Gastroesophageal sphincter (tissue), 4 donors: ENCODE measurements at regions not wholly inside any gene's neighbourhood (a gene's known extent, or its start where the extent isn't known, plus 50 kb on each side); places are given as distances from the start of the nearest gene placed in this dataset.

Experiments
- ATAC-seq: fragments of 150-250 bp; one replicate; pipeline ENCODE4 v1.9.1; 2016; ENCODE audit warnings: mild to moderate bottlenecking, moderate library complexity
- H3K27ac ChIP-seq, 4 donors: fragments of 200-600 bp; sonication (generic) in 3 of 4; 1 replicate in 3 of 4; 2 replicates in 1 of 4; pipeline ENCODE4 v1.5.1; 2016 to 2019
- H3K27me3 ChIP-seq: fragments of 200-600 bp; sonication (generic); one replicate; pipeline ENCODE4 v1.5.1; 2019
- H3K36me3 ChIP-seq, 2 donors: fragments of 200-600 bp; sonication (generic); one replicate each; pipeline ENCODE4 v1.5.1; 2019; ENCODE audit warnings: control low read depth in 1 of 2
- H3K4me1 ChIP-seq, 3 donors: fragments of 200-600 bp; sonication (generic); 1 replicate in 2 of 3; 2 replicates in 1 of 3; pipeline ENCODE4 v1.5.1; 2016 to 2019; ENCODE audit warnings: control low read depth in 2 of 3
- H3K4me3 ChIP-seq, 2 donors: fragments of 200-600 bp; sonication (generic); one replicate each; pipeline ENCODE4 v1.5.1; 2019; ENCODE audit warnings: mild to moderate bottlenecking in 1 of 2, moderate library complexity in 1 of 2
- H3K9me3 ChIP-seq, 3 donors: fragments of 200-600 bp; sonication (generic); one replicate each; pipeline ENCODE4 v1.5.1; 2017 to 2019; ENCODE audit warnings: control low read depth in 2 of 3
- EP300 ChIP-seq: sonication (generic); formaldehyde crosslinking; IDR thresholded peaks from one replicate; pipeline ENCODE4 v1.6.1; 2017; ENCODE audit warnings: antibody characterized with exemption, mild to moderate bottlenecking
- POLR2A ChIP-seq, 2 donors: fragments of 450-650 bp; IDR thresholded peaks; one replicate each; pipeline ENCODE4 v1.6.1; 2017; ENCODE audit warnings: antibody characterized with exemption in 2 of 2, mild to moderate bottlenecking in 2 of 2, moderate library complexity in 1 of 2
- POLR2AphosphoS5 ChIP-seq: sonication (generic); formaldehyde crosslinking; IDR thresholded peaks from one replicate; pipeline ENCODE4 v1.6.1; 2017; ENCODE audit warnings: antibody characterized with exemption
- WGBS, 2 donors: methylation state at CpG; one replicate each; pipeline ENCODE4 v1.1.5; 2018; ENCODE audit warnings: low coverage in 1 of 2; 5-methylcytosine and 5-hydroxymethylcytosine counted together
- TF ChIP-seq, protein P1 (sequence below), 4 experiments: fragments of 200-600 bp in 2 of 4; fragments of 450-650 bp in 2 of 4; sonication (generic) in 1 of 4; IDR thresholded peaks; one replicate each; pipeline ENCODE4 v1.5.1; 2017 to 2019; ENCODE audit warnings: antibody characterized with exemption in 4 of 4, mild to moderate bottlenecking in 2 of 4, moderate library complexity in 2 of 4

DNA sequence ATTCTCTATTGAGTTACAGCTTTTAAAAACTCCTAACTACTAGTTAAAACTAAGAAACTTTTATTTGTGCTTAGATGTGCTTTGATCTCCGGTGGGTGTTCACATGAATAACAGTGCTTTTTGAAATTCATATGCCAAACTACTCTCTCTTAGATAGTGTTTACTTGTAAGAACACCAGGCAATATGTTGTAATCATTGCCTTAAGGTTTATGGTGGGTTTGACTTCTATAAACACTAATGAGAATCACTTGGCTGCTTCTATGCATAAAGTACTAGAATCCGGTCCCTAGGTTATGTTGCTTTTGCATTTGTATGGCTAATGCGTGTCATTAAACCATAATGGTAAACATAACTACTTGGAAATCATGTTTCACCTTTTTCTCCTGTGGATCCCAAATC is 203.9 kb upstream of the VSTM2A start:
- H3K27me3 ChIP-seq = no peaks in the 10 kb centered on the region
- no peaks in the 10 kb centered on the region for H3K36me3 ChIP-seq
- H3K4me1 ChIP-seq = no peaks in the 10 kb centered on the region
- WGBS, 2 donors = 83 to 95% methylated on average over 3 of the region's 3 CpGs
- no peak overlapping the region for H3K27ac ChIP-seq
- no peak for ATAC-seq
- no peak overlapping the region for H3K4me3 ChIP-seq
- TF ChIP-seq EP300 (no peak), POLR2AphosphoS5 (no peak), POLR2A (IDR thresholded peaks at IDR 0.05) (no peak)
- TF ChIP-seq, protein P1, sequence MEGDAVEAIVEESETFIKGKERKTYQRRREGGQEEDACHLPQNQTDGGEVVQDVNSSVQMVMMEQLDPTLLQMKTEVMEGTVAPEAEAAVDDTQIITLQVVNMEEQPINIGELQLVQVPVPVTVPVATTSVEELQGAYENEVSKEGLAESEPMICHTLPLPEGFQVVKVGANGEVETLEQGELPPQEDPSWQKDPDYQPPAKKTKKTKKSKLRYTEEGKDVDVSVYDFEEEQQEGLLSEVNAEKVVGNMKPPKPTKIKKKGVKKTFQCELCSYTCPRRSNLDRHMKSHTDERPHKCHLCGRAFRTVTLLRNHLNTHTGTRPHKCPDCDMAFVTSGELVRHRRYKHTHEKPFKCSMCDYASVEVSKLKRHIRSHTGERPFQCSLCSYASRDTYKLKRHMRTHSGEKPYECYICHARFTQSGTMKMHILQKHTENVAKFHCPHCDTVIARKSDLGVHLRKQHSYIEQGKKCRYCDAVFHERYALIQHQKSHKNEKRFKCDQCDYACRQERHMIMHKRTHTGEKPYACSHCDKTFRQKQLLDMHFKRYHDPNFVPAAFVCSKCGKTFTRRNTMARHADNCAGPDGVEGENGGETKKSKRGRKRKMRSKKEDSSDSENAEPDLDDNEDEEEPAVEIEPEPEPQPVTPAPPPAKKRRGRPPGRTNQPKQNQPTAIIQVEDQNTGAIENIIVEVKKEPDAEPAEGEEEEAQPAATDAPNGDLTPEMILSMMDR (IDR thresholded peaks at IDR 0.05) = no peak
- H3K9me3 ChIP-seq = no peaks in the 10 kb centered on the region

DNA sequence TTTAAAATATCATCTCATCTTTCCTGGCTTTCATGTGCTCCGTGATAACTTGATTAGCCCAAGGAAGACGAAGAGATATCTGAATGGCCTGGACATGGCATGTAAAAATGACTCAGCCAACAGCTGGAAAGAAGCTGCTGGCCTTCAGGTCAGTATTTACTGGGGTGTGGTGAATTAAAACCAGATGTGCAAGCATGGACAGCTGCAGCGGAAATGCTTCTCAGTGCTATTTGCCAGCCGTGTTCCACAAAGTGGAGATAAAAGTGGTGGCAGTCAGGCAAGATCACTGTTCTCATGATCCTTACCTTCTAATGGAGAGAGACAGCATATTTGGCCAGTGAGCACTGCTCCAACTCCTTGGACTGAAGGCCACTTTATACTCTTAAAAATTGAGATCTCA is 203.1 kb upstream of the VSTM2A start:
- H3K27me3 ChIP-seq = no peaks in the 10 kb centered on the region
- no peak overlapping the region for H3K4me3 ChIP-seq
- ATAC-seq = peak; percentile 77
- H3K27ac ChIP-seq = no peak overlapping the region
- WGBS, 2 donors = 45 to 55% methylated on average over 4 of the region's 4 CpGs
- no peak for TF ChIP-seq EP300
- TF ChIP-seq, protein P1 (IDR thresholded peaks at IDR 0.05) = no peak
- TF ChIP-seq POLR2A (IDR thresholded peaks at IDR 0.05) = no peak
- TF ChIP-seq POLR2AphosphoS5 = no peak
- no peaks in the 10 kb centered on the region for H3K36me3 ChIP-seq
- H3K4me1 ChIP-seq = no peaks in the 10 kb centered on the region
- H3K9me3 ChIP-seq = no peaks in the 10 kb centered on the region

DNA sequence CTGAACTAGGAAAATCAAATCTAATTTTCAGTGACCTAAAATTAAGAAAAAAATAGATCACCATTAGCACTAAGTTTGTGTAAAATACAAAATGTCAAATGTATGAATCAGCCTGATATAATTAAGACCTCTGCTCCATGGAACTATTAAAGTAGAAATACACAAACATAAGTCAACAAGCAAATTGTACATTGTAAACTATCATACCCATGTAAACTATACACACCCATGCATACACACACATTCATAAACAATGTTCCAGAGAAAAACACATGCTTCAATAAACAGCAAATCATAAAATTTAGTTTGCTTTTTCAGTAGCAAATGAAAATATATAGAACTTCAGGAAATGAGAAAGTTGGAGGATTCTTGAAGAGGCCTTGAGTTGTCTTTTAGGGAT is 199.7 kb upstream of the VSTM2A start:
- H3K36me3 ChIP-seq = no peaks in the 10 kb centered on the region
- ATAC-seq = no peak
- no peak for TF ChIP-seq POLR2A (IDR thresholded peaks at IDR 0.05)
- TF ChIP-seq EP300 = no peak
- TF ChIP-seq, protein P1 (IDR thresholded peaks at IDR 0.05) = no peak

DNA sequence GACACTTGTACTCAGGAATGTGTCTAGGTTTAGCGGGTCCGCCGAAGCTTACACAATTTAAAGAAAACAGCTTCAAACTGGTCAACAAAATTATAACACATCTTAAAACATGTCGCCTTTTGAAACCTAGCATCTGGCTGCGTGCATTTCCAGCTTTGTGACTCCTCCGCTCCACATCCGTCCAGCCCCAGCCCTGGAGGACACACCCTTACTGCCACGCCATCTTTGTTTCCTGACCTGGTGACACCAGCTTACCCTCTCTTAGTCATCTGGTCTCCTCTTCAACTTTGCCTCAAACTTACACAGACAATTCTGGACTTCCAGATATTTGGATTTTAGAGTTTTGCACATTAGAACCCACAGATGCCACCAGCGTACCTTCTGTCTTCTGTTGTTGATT is 198.7 kb upstream of the VSTM2A start:
- H3K27ac ChIP-seq = no peak overlapping the region
- no peaks in the 10 kb centered on the region for H3K4me1 ChIP-seq
- no peak for TF ChIP-seq POLR2AphosphoS5
- TF ChIP-seq, protein P1 (IDR thresholded peaks at IDR 0.05) = no peak
- TF ChIP-seq EP300 = no peak
- no peak for TF ChIP-seq POLR2A (IDR thresholded peaks at IDR 0.05)
- no peaks in the 10 kb centered on the region for H3K9me3 ChIP-seq
- no peak overlapping the region for H3K4me3 ChIP-seq
- H3K36me3 ChIP-seq = no peaks in the 10 kb centered on the region
- no peaks in the 10 kb centered on the region for H3K27me3 ChIP-seq
- ATAC-seq = no peak
- 88 to 91% methylated on average over 5 to 9 of the region's 9 CpGs for WGBS, 2 donors

More for the DNA sequence above, 199.7 kb upstream of the VSTM2A start:
- Histone ChIP-seq H3K27ac (no peak overlapping the region), H3K9me3 (no peaks in the 10 kb centered on the region), H3K4me1 (no peaks in the 10 kb centered on the region), H3K27me3 (no peaks in the 10 kb centered on the region), H3K4me3 (no peak overlapping the region)

DNA sequence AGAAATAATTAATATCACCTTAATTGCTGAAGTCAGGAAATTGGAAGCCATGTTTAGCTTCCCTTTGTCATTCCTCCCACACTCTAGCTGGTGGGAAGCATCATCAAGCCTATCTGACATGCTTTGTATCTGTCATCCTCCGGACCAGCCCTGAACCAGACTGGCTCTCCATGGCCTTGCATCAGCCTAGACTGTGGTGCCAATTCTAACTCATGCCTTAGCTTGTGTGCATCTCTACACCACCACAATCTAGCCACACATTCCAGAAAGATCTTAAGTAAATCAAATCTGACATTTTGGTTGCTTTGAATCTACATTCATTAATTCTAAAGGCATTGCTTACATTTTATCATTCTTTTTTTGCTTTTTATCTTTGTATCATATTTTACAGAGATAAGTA is 196.4 kb upstream of the VSTM2A start:
- no peaks in the 10 kb centered on the region for H3K4me1 ChIP-seq
- WGBS, 2 donors = 80 to 91% methylated on average over 1 of the region's 1 CpG
- TF ChIP-seq POLR2AphosphoS5 (no peak), POLR2A (IDR thresholded peaks at IDR 0.05) (no peak), EP300 (no peak)
- TF ChIP-seq, protein P1 (IDR thresholded peaks at IDR 0.05) = no peak
- H3K36me3 ChIP-seq = no peaks in the 10 kb centered on the region
- no peaks in the 10 kb centered on the region for H3K27me3 ChIP-seq
- H3K27ac ChIP-seq = no peak overlapping the region
- no peak overlapping the region for H3K4me3 ChIP-seq
- H3K9me3 ChIP-seq = no peaks in the 10 kb centered on the region
- no peak for ATAC-seq
